Activated CD8-positive, alpha-beta memory T cell treated with anti-CD3 and anti-CD28 coated beads for 24 hours (primary cell): ENCODE measurements at regions not wholly inside any gene's neighbourhood (a gene's known extent, or its start where the extent isn't known, plus 50 kb on each side); places are given as distances from the start of the nearest gene placed in this dataset.

ENCODE experiments used
- DNase-seq: peaks from one replicate; pipeline ENCODE4 v3.0.0-alpha.2; 2020

DNA sequence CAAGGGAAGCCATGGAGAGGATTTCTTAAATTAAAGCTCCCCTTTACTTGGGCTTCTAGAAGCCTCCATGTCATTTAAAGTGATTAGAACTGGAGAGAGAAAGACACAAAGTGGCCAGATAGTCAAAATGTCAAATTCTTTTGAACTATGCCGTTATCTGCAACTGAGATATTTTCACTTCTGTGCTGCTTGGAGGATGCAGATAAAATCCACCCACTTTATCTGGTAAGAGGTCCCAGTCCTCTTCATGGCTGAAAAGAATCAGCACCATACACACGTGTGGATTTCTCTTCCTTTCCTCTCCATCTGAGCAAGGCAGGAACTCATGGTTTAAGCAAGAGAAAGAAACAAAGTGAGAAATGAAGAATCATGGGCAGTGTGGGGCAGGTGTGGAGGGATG, 276.9 kb upstream of the RUNX1 start:
- DNase-seq = no peak

DNA sequence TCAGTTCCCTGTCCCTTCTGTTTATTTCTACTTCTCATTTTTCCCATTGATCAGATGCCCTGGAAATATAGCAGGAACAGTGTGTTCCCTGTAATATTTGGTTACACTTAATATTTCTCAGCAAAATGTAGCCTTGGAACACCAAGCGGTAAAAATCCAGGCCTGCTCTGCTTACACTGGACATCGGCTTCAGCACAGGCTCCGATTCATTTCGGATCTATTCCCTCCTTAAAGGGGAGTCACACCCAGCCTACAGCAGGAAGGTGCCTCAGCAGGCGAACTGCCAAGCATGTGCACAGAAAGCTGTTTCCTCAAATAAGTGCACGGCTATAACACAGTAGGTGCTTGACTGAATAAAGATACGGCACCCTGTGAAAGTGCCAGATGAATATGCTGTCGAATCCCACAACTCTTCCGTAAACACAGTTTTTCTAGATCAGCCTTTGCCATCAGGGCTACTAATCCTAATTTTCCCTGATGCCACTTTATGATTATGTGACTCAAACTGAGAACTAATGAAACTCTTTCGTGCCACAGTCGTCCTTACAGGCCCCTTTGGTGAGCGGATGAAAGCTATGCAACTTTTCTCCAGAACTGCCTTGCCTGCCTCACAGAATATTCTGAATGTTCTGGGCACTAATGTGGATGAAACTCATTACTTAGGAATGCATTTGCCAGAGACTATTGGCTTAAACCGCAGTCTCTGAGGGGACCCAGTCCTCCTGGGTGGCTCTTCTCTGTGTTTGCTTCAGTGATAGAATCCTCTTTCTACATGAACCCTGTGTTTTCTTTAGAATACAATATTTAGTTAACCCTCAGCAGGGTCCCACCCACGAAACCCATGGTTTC, 275.5 kb upstream of the RUNX1 start:
- no peak for DNase-seq

DNA sequence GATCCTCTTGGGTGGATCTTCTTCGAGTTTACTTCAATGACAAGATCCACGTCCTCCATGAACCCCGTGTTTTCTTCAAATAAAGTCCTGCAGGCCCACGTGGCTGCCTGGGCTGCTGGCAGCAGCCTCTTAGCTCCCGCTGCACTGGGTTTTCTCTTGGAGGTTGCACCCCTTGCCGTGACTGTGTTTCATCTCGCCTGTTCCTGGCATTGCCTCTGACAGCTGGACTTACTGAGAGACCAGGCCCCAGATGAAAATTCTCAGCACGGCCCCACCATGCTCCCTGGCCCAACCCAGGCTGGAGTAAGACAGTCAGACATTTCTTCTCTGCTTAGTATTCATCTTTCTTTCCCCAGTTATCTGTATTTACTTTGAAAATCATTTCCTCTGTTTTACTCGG, 274.8 kb upstream of the RUNX1 start:
- DNase-seq = no peak

DNA sequence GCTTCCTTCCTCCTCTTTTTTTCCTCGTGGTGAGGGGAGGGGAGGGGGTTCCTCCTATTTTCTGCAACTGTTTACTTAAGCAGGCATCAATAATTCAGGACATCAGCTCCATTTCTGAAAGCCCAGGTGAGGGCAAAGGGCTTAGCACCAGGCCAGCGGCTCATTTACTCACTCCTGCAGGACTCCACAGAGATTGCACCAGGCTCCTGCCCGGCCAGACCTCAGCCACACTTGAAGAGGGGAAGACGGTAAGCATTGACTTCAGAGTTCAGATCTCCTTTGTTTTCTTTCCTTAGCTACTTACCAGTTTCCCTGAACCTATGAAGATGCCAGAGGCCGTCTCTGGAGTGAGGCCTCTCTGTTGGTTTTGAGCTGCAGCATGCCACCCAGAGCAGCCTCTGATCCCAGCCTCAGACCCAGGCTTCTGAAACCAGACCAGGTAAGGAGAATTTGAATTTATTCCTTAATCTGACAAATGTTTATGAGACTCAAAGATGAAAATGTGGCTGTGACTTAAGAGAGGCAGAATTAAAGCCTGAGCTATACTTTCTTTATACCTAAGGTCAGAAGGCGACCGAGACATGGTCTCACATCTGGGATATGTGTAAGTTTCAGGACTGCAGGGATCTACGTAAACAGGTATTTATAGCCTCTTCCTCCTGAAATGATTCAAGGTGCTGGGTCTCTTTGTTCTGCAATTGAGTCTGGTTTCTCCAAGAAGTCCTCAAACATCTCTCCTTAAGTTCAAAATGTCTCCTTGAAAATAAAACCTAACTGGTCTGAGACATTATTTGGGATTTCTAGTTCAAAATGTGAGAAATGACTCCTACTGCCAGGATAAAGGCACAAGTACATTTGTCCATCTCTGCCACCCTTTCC, 272.5 kb upstream of the RUNX1 start:
- no peak for DNase-seq

DNA sequence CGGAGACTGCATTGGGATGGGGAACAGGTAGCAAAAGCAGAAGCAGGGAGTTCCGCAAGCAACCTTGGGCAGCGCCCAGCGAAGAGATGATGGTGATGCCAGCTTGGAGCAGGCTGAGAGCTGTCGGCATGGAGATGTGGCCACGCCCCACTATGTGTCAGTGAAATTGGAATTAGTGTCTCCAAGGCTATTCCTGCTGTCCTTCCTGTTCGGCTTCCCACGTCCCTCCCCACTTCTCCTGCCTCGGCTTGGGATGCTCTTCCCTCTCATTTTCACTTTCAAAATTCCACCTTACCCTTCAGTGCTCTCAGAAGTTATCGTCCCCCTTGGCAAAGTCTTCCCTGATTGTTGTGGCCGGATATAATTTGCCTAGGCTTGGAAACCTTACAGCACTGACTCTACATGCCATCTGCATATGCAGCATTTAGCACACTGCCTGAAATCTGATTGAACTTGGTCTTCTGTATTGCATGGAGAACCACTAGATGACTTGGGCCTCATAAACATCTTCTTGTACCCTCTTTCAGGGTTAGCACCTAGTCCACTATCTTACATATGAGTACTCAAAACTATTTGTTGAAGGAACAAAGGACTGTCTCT, 270.7 kb upstream of the RUNX1 start:
- DNase-seq = no peak

DNA sequence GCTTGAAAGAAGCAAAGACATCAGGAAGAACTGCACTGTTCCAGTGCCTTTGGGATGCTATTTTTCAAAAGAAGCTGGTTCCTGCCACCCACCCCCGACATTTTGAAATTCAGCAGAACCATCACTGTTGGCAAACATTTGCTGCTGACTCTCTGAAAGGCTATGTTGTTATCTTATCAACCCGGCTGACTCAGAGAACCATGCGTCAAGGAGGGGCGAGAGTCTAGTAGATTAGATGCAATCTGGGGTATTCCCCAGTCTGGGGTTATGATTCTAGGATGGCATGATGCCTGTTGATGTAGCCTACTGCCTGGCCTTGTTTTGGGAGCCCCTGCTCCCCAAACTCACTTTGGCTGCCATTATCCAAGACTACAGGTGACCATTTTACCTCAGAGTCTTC, 267.8 kb upstream of the RUNX1 start:
- DNase-seq = no peak

DNA sequence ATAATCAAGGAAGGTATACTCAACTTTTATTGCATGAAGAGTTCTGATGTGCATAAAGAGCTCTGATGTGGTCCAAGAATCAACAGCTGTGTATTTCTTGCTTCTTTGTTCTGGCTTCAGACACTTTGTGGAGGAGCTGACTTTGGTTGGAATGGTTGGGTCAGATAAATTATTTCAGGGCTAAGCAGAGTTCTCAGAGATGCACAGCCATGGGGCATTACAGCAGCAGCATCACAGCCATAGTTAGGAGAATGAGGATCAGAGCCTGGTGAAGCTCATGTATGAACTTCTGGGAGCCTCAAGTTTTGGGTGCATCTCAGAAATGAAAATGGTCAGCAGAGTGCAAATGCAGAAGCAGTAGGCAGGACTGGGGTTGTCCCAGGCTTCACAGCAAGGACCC, 267.4 kb upstream of the RUNX1 start:
- no peak for DNase-seq

DNA sequence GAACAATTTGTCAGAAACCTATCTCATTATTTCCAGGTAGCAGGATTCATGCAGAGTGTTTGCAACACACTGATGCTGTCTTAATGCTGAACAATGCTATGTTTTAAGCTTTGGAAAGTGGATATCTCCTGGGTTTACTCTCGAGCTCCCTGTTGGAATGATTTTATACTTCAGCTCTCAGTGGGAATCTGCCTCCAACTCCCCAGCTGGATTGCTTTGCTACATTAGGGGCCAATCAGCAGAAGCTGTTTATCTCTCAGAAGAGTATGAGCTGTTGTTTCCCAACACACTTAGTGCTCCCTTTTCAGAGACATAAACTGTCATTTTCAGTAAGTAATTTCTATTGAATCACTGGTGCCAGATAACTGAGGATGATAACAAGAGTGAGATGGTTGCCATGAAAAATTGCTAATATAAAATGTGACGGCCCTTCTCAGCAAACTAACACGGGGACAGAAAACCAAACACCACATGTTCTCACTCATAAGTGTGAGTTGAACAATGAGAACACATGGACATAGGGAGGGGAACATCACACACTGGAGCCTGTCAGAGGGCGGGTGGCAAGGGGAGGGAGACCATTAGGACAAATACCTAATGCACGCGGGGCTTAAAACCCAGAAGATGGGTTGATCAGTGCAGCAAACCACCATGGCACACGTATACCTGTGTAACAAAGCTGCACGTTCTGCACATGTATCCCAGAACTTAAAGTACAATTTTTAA, 265.9 kb upstream of the RUNX1 start:
- no peak for DNase-seq

DNA sequence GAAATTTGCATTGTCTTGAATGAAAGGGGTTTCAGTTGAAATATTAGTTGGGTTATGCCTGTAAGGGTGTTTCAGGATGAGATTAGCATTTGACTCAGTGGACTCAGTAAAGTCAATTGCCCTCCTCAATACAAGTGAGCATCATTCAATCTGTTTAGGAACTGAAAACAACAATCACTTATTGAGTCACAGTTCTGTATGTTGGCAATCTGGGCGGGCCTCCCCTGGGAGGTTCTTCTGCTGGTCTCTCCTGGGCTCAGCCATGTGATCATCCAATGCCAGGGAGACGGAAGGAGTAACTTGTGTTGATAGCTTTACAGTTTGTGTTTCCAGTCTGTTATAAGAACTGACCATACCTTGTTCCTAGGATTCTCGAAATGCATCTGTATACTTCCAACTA, 262.9 kb upstream of the RUNX1 start:
- no peak for DNase-seq

DNA sequence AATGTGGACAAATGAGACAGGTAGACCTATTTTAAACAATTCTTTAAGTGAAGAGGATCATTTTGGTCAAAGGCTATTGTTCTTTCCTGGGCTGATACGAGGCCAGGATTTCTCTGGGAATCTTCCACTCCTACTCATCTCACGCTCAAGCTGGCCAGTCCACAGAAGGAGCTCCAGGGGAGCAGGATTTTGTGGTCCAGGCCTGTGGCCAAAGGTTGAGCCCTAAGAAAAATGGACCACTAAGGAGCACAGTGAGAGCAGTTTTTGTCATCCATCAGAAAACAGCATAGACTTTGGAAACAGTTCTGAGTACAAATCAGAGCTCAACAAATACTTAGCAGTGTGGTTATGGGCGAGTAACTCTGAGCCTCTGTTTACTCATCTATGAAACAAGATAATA, 260.2 kb upstream of the RUNX1 start:
- no peak for DNase-seq

DNA sequence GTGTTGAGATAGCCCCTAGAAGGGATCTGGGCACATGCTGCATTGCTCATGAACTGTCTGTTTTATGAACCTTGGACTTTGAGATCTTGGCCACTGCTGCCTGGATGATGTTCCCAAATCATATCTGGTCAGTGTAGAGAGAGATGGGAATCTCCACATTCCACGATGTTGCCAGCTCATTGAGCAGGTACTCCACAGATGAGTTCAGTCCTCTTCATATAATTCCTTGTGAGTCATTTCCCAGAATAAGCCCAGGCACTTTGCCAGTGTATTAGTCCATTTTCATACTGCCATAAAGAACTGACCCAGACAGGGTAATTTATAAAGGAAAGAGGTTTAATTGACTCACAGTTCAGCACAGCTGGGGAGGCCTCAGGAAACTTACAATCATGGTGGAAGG, 254.0 kb upstream of the RUNX1 start:
- no peak for DNase-seq

DNA sequence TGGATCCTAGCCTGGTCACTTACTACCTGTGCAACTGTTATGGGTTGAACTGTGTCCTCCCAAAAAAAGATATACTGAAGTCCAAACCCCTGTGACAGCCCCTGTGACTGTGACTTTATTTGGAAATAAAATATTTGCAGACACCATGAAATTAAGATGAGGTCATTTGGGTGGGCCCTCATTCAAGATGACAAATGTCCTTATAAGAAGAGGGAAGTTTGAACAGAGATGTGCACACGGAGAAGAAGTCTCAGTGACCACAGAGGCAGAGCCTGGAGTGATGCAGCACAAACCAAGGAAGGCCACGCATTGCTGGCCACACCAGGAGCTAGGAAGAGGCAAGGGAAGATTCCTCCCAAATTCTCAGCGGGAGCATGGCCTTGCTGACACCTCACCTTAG, 249.7 kb upstream of the RUNX1 start:
- no peak for DNase-seq

DNA sequence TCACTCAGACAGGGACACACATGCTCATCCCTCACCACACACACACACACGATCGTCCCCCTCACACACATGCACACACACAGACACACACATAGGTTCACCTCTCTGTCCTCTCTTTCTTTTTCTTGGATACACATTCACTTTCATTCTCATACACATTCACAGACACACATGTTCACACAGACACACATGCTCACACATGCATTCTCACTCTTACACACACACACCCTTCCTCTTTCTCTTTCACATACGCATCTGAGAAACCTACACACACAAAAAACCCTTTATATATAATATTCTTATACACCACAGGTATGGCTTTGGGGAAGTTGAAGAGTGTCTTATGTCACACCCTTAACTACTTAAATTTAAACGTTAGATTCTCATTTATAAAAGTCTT, 248.6 kb upstream of the RUNX1 start:
- no peak for DNase-seq

DNA sequence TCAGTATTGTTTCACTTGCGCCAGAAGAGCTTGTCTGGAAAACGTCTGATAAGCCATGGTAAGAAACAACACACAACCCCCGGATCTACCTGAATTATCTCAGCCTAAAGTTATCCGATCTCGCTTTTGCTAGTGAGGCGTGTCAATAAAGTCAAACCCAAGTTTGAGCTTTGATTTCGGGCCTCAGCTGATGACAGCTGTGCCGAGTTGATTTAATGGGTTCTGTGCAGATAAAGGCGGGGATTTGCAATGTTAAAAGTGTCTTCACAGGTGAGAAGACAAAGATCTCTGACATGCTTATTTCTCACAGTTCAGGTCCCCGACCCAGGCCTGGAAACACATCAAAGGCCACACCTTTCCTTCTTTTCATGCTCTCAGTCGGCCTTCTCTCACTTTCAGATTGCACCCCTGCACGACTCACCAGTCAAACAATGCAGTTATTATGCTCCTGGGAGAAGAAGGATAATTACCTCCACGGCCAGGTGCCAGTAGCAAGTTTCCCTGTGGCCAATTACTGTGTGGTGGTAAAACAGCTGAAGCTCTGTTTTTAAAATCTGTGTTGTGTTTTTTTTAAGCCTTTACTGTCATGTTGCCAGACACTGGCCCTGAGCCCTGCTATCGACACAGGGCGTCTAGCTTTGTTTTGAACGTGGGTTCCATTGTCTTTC, 245.3 kb upstream of the RUNX1 start:
- no peak for DNase-seq

DNA sequence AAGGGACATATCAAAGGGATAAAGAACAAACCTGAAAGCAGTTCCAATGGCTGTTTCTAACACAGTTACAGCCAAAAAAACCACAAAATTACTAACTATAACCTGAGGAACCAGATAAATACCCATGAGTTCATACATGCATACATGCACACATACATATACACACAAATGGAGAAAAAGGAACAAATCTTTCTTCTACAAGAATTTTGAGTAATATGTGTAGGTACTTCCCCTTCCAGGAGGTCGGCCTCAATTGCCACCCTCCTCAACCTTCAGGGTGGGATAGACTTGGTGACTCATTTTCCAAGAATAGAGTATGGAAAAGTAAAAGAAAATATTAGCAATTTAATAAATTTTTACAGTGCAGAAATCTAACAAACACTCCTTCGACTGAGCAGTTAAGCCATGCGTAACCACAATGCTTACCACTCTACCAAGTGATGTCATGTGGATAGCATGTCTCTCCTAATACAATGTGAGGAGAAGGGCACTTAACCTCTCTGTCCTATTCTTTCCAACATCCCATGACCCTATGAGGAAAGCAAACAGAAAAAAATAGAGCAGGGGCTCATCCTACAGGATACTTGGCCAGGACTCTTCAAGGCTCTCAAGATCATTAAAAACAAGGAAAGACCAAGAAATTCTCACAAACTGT, 243.0 kb upstream of the RUNX1 start:
- DNase-seq = no peak

DNA sequence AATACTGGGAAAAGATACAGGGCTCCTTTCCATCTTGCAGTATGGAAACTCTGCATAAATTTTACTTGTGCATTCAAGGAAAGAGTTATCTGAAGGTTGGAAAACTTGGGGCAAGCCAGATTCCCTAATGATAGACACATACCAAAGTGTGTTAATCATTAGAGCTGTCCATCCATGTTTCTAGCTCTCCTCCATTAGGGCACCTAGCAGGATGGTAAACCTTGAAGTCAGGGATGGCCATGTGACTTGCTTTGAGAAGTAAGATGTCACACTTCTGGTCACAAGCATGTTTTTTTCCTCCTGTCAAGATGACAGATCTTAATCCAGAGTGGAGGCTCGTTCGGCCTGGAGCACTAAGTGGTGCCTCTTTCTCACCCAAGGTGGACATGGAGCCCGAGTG, 241.9 kb upstream of the RUNX1 start:
- no peak for DNase-seq

DNA sequence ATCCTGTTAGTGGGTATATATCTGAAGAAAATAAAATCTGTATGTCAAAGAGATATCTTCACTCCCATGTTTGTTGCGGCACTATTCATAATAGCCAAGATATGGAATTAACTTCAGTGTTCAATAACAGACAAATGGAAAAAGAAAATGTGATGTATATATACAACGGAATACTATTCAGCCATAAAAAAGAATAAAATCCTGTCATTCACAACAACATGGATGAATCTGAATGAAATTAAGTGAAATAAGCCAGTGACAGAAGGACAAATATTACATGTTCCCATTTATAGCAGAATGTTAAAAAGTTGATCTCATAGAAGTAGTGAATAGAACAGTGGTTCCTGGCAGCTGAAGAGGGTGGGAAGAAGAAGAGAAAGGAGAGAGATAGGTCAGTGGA, 239.1 kb upstream of the RUNX1 start:
- DNase-seq = no peak

DNA sequence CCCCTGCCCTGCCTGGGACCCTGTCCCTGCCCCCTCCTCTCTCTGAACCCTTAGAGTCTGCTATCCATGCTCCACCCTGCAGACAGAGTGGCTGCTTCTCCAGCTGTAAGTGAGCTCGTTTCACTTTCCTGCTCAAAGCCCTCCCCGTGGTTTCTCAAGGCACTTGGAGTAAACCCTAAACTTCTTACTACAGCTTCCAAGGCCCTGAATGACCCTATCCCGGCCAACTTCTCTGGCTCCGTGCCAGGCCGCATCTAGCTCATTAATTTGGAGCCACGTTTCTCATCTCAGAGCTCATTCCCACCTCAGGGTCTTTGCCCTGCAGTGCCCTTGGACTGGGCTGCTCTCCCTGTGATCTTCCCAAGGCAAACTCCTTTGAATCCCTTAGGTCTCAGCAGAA, 235.1 kb upstream of the RUNX1 start:
- no peak for DNase-seq

DNA sequence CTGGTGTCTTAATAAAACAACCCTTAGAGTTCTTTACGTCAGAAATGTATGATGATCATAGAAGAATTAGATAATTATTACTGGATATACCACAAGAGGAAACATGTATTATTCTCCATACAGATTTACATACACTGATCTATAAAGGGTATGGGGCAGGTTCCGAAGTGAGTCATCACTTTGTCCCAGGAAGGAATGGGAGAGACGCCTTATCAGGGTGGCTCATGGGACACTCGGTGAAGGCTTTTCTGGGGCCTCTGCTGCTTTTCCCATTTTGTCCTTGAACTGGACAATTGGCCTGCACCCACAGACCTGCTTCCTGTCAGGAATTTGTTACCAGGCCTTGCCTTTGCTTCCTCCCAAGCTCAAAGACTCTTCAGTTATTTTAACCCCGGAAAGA, 233.8 kb upstream of the RUNX1 start:
- DNase-seq = no peak

DNA sequence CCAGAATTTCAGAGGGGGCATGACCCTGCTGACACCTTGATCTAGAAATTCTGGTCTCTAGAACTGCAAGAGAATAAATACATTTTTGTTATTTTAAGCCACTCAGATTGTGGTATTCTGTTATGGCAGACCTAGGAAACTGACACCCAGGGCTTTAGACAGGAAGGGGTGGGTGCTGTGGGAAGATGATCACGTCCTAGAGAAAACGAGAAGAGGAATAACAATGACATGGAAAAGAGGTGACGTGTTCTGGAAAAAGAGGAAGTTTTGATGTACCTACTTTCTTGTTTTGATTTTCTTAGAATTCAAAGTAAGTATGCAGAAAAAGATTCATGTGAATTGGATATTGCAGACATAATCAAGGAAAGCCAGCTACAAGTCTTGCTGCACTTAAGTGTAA, 232.9 kb upstream of the RUNX1 start:
- DNase-seq = no peak

DNA sequence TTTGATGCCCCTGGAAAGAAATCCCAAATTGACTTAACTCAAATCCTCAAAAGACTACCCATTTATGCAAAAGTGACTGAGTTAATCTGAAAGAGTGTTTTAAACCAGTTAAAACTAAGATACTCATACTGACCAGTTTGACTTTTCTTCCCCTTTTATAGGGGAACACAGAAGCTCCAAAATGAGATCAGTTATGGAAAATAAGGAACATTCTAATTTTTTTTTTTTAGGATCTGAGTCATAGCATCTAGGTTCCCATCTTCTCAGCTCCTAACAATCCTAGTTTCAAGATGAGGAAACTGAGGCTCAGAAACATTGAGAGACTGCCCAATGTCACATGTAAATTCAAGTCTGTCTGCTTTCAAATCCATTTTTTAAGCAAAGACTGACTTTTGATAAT, 231.1 kb upstream of the RUNX1 start:
- DNase-seq = no peak

DNA sequence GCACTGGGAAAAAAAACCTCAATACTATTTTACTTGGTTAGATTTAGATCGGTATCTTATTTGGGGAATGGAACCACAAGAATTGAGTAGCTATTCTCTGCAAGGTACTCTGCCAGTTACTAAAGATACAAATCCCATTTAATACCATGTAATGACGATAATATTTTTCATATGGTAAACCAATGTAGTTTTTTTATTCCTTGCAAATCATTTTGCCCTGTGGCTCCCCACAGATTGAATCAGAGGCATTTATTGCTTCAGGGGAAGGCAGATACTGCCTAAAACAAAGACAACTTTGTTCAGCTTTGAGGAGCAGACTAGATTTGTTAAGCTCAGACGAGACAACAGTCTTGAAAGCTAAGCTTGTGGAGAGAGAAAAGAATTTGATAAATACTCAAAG, 226.7 kb upstream of the RUNX1 start:
- no peak for DNase-seq
